Transverse colon (tissue), 4 donors: ENCODE measurements at regions not wholly inside any gene's neighbourhood (a gene's known extent, or its start where the extent isn't known, plus 50 kb on each side); places are given as distances from the start of the nearest gene placed in this dataset.
"Not testable (repeated sequence)": the region's sequence is repeated elsewhere in the genome, so short reads cannot be mapped to it uniquely, and the experiment has no call there.

ENCODE experiments used
- DNase-seq: peaks from one replicate; pipeline ENCODE4 v3.0.0-alpha.2; 2019
- H3K27ac ChIP-seq, 4 donors: fragments of 200-600 bp; sonication (generic); 2 replicates each; pipeline ENCODE4 v1.5.1; 2016 to 2018; ENCODE audit warnings: inconsistent platforms in 4 of 4
- H3K27me3 ChIP-seq: fragments of 200-600 bp; sonication (generic); 2 replicates; pipeline ENCODE4 v1.5.1; 2017; ENCODE audit warnings: inconsistent platforms
- H3K36me3 ChIP-seq, 4 donors: fragments of 200-600 bp; sonication (generic); 2 replicates each; pipeline ENCODE4 v1.5.1; 2017 to 2019; ENCODE audit warnings: inconsistent platforms in 4 of 4
- H3K4me1 ChIP-seq, 4 donors: fragments of 200-600 bp; sonication (generic); 2 replicates each; pipeline ENCODE4 v1.5.1; 2017 to 2020; ENCODE audit warnings: inconsistent platforms in 4 of 4
- H3K4me3 ChIP-seq, 4 donors: fragments of 200-600 bp; sonication (generic); 1 replicate in 1 of 4; 2 replicates in 3 of 4; pipeline versions ENCODE4 v1.5.1 to v1.6.1; 2017 to 2019; ENCODE audit warnings: inconsistent platforms in 4 of 4
- H3K9me3 ChIP-seq, 2 donors: fragments of 200-600 bp; sonication (generic); 2 replicates each; pipeline ENCODE4 v1.5.1; 2017 to 2019; ENCODE audit warnings: inconsistent platforms in 2 of 2
- CTCF ChIP-seq, 5 experiments: fragments of 200-600 bp in 3 of 5; fragments of 450-650 bp in 2 of 5; sonication (generic) in 3 of 5; IDR thresholded peaks; 1 replicate in 2 of 5; 2 replicates in 3 of 5; pipeline ENCODE4 v1.5.1; 2016 to 2017; ENCODE audit warnings: antibody characterized with exemption in 5 of 5, inconsistent platforms in 3 of 5, mild to moderate bottlenecking in 2 of 5, moderate library complexity in 1 of 5
- EP300 ChIP-seq: sonication (generic); formaldehyde crosslinking; IDR thresholded peaks from one replicate; pipeline ENCODE4 v1.6.1; 2017; ENCODE audit warnings: antibody characterized with exemption, low read depth
- POLR2A ChIP-seq: fragments of 450-650 bp; IDR thresholded peaks from one replicate; pipeline ENCODE4 v1.6.1; 2016; ENCODE audit warnings: antibody characterized with exemption, mild to moderate bottlenecking, moderate library complexity
- POLR2AphosphoS5 ChIP-seq, 3 donors: sonication (generic); formaldehyde crosslinking; IDR thresholded peaks; one replicate each; pipeline ENCODE4 v1.6.1; 2016; ENCODE audit warnings: antibody characterized with exemption in 3 of 3
- WGBS, 2 donors: methylation state at CpG; one replicate each; pipeline ENCODE4 v1.1.5; 2018; ENCODE audit warnings: low coverage in 1 of 2; 5-methylcytosine and 5-hydroxymethylcytosine counted together
- in situ Hi-C, 4 donors: fragments of 200-750 bp; cut with MboI; loops; one replicate each; pipeline versions ENCODE4 v1.15.0 to v1.15.1; 2017; ENCODE audit warnings: low sequenced_read_pairs in 3 of 4, low pct_ligation_motif_present in 1 of 4, low pct_unique_long_range_greater_than_20kb in 1 of 4
- intact Hi-C: fragments of 100-400 bp; cut with DNase I; formaldehyde crosslinking; loops from one replicate; pipeline ENCODE4 v1.15.1; 2023; ENCODE audit warnings: low total_unique reads

GRCh38 chr7:119596651-119597050 lies 676.3 kb upstream of the KCND2 start:
- Histone ChIP-seq H3K9me3 (no peaks in the 10 kb centered on the region), H3K27ac (no peak overlapping the region), H3K27me3 (no peaks in the 10 kb centered on the region), H3K36me3 (no peaks in the 10 kb centered on the region), H3K4me1 (no peaks in the 10 kb centered on the region), H3K4me3 (no peak overlapping the region)
- no peak for DNase-seq
- 50% methylated on average over 1 of the region's 1 CpG; no CpG with 5 or more reads in 1 of the 2 donors for WGBS, 2 donors
- TF ChIP-seq POLR2A = no peak
- TF ChIP-seq EP300 = no peak
- intact Hi-C loops (no loop called here), in situ Hi-C loops (no loop called here)

GRCh38 chr7:119606297-119606696 lies 666.7 kb upstream of the KCND2 start:
- DNase-seq = no peak
- Histone ChIP-seq H3K27ac (no peak overlapping the region), H3K9me3 (no peaks in the 10 kb centered on the region), H3K4me1 (no peaks in the 10 kb centered on the region), H3K4me3 (no peak overlapping the region), H3K36me3 (no peaks in the 10 kb centered on the region), H3K27me3 (no peaks in the 10 kb centered on the region)
- no peak for TF ChIP-seq POLR2AphosphoS5 (IDR thresholded peaks at IDR 0.05)
- no peak for TF ChIP-seq EP300
- TF ChIP-seq CTCF (IDR thresholded peaks at IDR 0.05) = no peak
- no peak for TF ChIP-seq POLR2A
- WGBS, 2 donors = 94 to 100% methylated on average over 1 of the region's 1 CpG
- in situ Hi-C loops = no loop called here
- intact Hi-C loops = no loop called here

- 70 to 76% methylated on average over 4 of the region's 4 CpGs for WGBS, 2 donors
- H3K4me1 ChIP-seq = no peaks in the 10 kb centered on the region
- no peaks in the 10 kb centered on the region for H3K9me3 ChIP-seq
- no peak for TF ChIP-seq POLR2A
- TF ChIP-seq POLR2AphosphoS5 (IDR thresholded peaks at IDR 0.05) = no peak
- TF ChIP-seq EP300 = no peak
- no peak for TF ChIP-seq CTCF (IDR thresholded peaks at IDR 0.05)
- no peak for DNase-seq
- no peak overlapping the region for H3K4me3 ChIP-seq
- intact Hi-C loops = no loop called here
- no peaks in the 10 kb centered on the region for H3K36me3 ChIP-seq
- in situ Hi-C loops = no loop called here
- no peak overlapping the region for H3K27ac ChIP-seq
- no peaks in the 10 kb centered on the region for H3K27me3 ChIP-seq
Measured at GRCh38 chr7:119620769-119621168, 652.2 kb upstream of the KCND2 start.

GRCh38 chr7:119623427-119623826 lies 649.5 kb upstream of the KCND2 start:
- Histone ChIP-seq H3K9me3 (no peaks in the 10 kb centered on the region), H3K27ac (no peak overlapping the region), H3K4me1 (no peaks in the 10 kb centered on the region), H3K36me3 (no peaks in the 10 kb centered on the region), H3K27me3 (no peaks in the 10 kb centered on the region), H3K4me3 (no peak overlapping the region)
- in situ Hi-C loops = no loop called here
- 27 to 64% methylated on average over 1 of the region's 1 CpG for WGBS, 2 donors
- DNase-seq = no peak
- TF ChIP-seq POLR2AphosphoS5 (IDR thresholded peaks at IDR 0.05) (no peak), POLR2A (no peak), CTCF (IDR thresholded peaks at IDR 0.05) (no peak), EP300 (no peak)
- intact Hi-C loops = no loop called here

- Histone ChIP-seq H3K27me3 (no peaks in the 10 kb centered on the region), H3K27ac (no peak overlapping the region), H3K4me3 (no peak overlapping the region), H3K9me3 (no peaks in the 10 kb centered on the region), H3K36me3 (no peaks in the 10 kb centered on the region), H3K4me1 (no peaks in the 10 kb centered on the region)
- no peak for DNase-seq
- WGBS, 2 donors = 25 to 40% methylated on average over 2 of the region's 2 CpGs
- no peak for TF ChIP-seq CTCF (IDR thresholded peaks at IDR 0.05)
- TF ChIP-seq POLR2A = no peak
- no peak for TF ChIP-seq EP300
- no peak for TF ChIP-seq POLR2AphosphoS5 (IDR thresholded peaks at IDR 0.05)
- intact Hi-C loops (no loop called here), in situ Hi-C loops (no loop called here)
Measured at GRCh38 chr7:119630406-119630969, 642.5 kb upstream of the KCND2 start.

- H3K4me3 ChIP-seq, H3K27ac ChIP-seq, H3K36me3 ChIP-seq, H3K9me3 ChIP-seq, DNase-seq, in situ Hi-C loops, H3K27me3 ChIP-seq, H3K4me1 ChIP-seq, intact Hi-C loops: not testable (repeated sequence)
- WGBS, 2 donors = 75 to 93% methylated on average over 2 of the region's 2 CpGs
Measured at GRCh38 chr7:119633812-119634211, 639.2 kb upstream of the KCND2 start.
